Fibroblast of lung (primary cell): ENCODE measurements at regions not wholly inside any gene's neighbourhood (a gene's known extent, or its start where the extent isn't known, plus 50 kb on each side); places are given as distances from the start of the nearest gene placed in this dataset.

Source experiments
- CTCF ChIP-seq, 2 donors: IDR thresholded peaks in 1 of 2; conservative IDR thresholded peaks in 1 of 2; 1 replicate in 1 of 2; 2 replicates in 1 of 2; pipeline ENCODE4 v1.5.1; 2011 to 2012; ENCODE audit warnings: low read length in 2 of 2, control low read depth in 1 of 2, inconsistent platforms in 1 of 2, low read depth in 1 of 2, mild to moderate bottlenecking in 1 of 2
- EZH2 ChIP-seq: IDR thresholded peaks from 2 replicates; pipeline ENCODE4 v1.5.1; 2012; ENCODE audit warnings: low read length, control low read depth, mild to moderate bottlenecking; ENCODE audit errors: missing control alignments

DNA sequence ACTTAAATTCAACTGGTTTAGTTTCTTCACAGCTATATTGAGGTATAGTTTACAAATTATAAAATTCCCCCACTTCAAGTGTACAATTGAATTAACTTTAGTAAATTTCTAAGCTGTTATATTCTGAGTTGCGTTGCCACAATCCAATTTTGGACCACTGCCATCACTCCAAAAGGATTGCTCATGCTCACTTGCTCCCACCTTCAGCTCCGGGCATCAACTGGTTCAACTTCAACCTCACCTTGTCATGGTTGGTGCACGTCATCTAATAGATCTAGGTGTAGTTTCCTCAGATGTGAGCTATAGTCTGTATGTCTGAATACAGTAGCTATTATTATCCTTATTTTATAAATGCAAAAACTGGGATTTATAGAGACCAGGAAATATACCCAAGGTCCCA lies 942.5 kb upstream of the WWC1 start:
- TF ChIP-seq CTCF (conservative IDR thresholded peaks at IDR 0.05 in 1 of 2, IDR thresholded peaks at IDR 0.05 in 1 of 2; ENCODE audit: low read depth in 1 of 2, low read length in 2 of 2) (no peak), EZH2 (no peak)
